ENCODE measurements at regions not wholly inside any gene's neighbourhood (a gene's known extent, or its start where the extent isn't known, plus 50 kb on each side); places are given as distances from the start of the nearest gene placed in this dataset.
A peak's percentile ranks its signal among the peaks of the same experiment; 100 is the strongest.

- no peak for DNase-seq
Observed at GRCh38 chr12:98259693-98260092, 255.7 kb upstream of the TMPO start.

GRCh38 chr12:98260276-98260675 is 255.1 kb upstream of the TMPO start:
- DNase-seq: peak in 1 of 51 donors; percentile 1

GRCh38 chr12:98262902-98263301 is 252.5 kb upstream of the TMPO start:
- no peak for DNase-seq

GRCh38 chr12:98274430-98275130 is 240.8 kb upstream of the TMPO start:
- no peak for DNase-seq

- no peak for DNase-seq
Observed at GRCh38 chr12:98275131-98275475, 240.3 kb upstream of the TMPO start.

- no peak for DNase-seq
Observed at GRCh38 chr12:98280152-98280551, 235.2 kb upstream of the TMPO start.

GRCh38 chr12:98280621-98281020 is 234.8 kb upstream of the TMPO start:
- no peak for DNase-seq

GRCh38 chr12:98291828-98292227 is 223.6 kb upstream of the TMPO start:
- DNase-seq: no peak

- DNase-seq: no peak
Observed at GRCh38 chr12:98294051-98294805, 221.2 kb upstream of the TMPO start.

- DNase-seq: no peak
Observed at GRCh38 chr12:98295681-98296080, 219.7 kb upstream of the TMPO start.

- no peak for DNase-seq
Observed at GRCh38 chr12:98296462-98297079, 218.8 kb upstream of the TMPO start.

GRCh38 chr12:98297538-98297937 is 217.9 kb upstream of the TMPO start:
- DNase-seq: no peak

GRCh38 chr12:98308141-98308540 is 207.2 kb upstream of the TMPO start:
- DNase-seq: no peak

GRCh38 chr12:98317939-98318899 is 197.2 kb upstream of the TMPO start:
- no peak for DNase-seq

GRCh38 chr12:98319716-98320425 is 195.5 kb upstream of the TMPO start:
- DNase-seq: no peak

GRCh38 chr12:98325003-98325402 is 190.4 kb upstream of the TMPO start:
- no peak for DNase-seq

GRCh38 chr12:98328467-98328866 is 186.9 kb upstream of the TMPO start:
- no peak for DNase-seq

- DNase-seq: no peak
Observed at GRCh38 chr12:98329589-98329988, 185.8 kb upstream of the TMPO start.

GRCh38 chr12:98332642-98333041 is 182.7 kb upstream of the TMPO start:
- DNase-seq: no peak

- DNase-seq: no peak
Observed at GRCh38 chr12:98334768-98335167, 180.6 kb upstream of the TMPO start.

- no peak for DNase-seq
Observed at GRCh38 chr12:98341026-98341425, 174.4 kb upstream of the TMPO start.

Measured in hypothalamus (tissue), 51 donors.